ENCODE measurements at regions not wholly inside any gene's neighbourhood (a gene's known extent, or its start where the extent isn't known, plus 50 kb on each side); places are given as distances from the start of the nearest gene placed in this dataset.

GRCh38 chr9:18020121-18020745 lies 441.4 kb downstream of the SH3GL2 start:
- no peak overlapping the region for H3K4me3 ChIP-seq (ENCODE audit: control insufficient read depth, low read depth, low read length)
- DNase-seq (ENCODE audit: low read depth), result no peak
- TF ChIP-seq CTCF (IDR thresholded peaks at IDR 0.05; ENCODE audit: control insufficient read depth, insufficient read depth, low read depth, low read length, missing control alignments), result no peak

- DNase-seq (ENCODE audit: low read depth), result no peak
- H3K4me3 ChIP-seq (ENCODE audit: control insufficient read depth, low read depth, low read length), result no peak overlapping the region
- TF ChIP-seq CTCF (IDR thresholded peaks at IDR 0.05; ENCODE audit: control insufficient read depth, insufficient read depth, low read depth, low read length, missing control alignments), result no peak
Measured at GRCh38 chr9:18022642-18023041, 443.8 kb downstream of the SH3GL2 start.

GRCh38 chr9:18023332-18023731 lies 444.5 kb downstream of the SH3GL2 start:
- TF ChIP-seq CTCF (IDR thresholded peaks at IDR 0.05; ENCODE audit: control insufficient read depth, insufficient read depth, low read depth, low read length, missing control alignments), result no peak
- DNase-seq (ENCODE audit: low read depth), result no peak
- H3K4me3 ChIP-seq (ENCODE audit: control insufficient read depth, low read depth, low read length), result no peak overlapping the region

DNA sequence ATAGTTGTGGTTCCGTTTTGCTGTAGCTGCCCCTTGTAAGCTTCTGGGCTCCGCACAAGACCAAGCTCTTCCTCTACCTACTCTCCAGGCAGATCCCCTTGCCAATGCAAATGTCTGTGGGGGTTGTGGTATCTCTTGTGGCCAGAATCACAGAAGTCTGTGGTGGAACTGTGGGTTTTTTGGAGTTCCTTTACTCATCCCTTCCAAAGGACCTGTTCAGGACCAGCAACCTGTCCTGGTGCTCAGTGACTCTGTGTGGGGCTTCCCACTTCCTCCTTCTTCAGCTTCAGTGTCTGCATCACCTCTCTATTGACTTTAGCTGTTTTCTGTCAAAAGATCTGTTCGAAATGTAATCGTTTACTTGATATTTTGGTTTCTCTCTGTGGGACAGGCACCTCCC lies 441.3 kb upstream of the ADAMTSL1 start:
- TF ChIP-seq CTCF (IDR thresholded peaks at IDR 0.05; ENCODE audit: control insufficient read depth, insufficient read depth, low read depth, low read length, missing control alignments), result no peak
- no peak for DNase-seq (ENCODE audit: low read depth)
- no peak overlapping the region for H3K4me3 ChIP-seq (ENCODE audit: control insufficient read depth, low read depth, low read length)

DNA sequence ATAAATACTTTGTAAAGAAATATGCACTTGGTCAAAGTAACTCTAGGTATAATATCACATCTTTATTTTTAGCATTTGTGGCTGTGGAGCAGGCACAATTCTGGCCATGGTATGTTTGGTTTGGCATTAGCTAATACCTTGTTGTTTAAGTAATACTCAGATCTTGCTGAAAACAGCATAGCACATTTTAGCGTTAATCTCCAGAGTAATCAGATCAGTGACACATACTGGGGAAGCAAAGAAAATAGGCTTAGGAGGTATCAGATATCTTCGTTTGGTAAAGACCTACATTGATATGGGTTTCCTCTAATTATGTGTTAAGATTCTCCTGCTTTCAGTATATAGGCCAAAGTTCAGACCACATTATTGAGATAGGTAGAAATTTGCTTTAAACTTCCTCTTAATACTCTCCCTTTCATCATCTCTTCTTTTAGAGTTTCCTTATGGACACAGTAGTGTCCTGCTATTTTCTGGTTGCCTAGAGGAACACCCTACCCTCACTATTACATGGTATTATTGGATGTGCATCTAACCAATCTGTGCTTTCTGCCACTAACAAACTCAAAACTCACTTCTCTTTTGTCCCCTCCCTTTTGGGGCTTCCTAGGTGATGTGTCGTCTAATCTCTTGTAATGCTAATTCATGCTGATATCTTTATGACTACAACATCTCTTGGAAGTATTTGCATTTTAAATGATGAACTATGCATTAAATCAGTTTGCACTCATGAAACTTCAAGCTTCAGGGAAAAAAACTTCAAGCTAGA lies 437.3 kb upstream of the ADAMTSL1 start:
- DNase-seq (ENCODE audit: low read depth), result no peak
- no peak for TF ChIP-seq CTCF (IDR thresholded peaks at IDR 0.05; ENCODE audit: control insufficient read depth, insufficient read depth, low read depth, low read length, missing control alignments)
- H3K4me3 ChIP-seq (ENCODE audit: control insufficient read depth, low read depth, low read length), result no peak overlapping the region

DNA sequence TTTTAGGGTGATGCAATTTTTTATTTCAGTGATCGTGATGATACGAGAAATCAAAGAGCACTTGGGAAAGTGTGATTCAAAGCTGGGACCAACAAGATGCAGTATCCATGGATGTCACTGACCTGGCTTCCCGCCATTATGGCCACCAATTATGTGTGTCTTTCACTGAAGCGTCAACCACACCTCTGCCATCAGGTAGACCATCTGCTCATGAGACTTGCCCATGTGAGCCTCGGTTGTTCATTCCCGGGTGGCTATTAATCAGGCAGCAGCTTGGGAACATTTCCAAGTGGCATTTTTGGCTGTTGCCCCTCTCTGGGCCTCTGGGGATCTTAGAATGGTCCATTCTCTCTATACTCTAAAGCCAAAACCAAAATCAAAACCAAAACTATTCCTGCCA lies 436.0 kb upstream of the ADAMTSL1 start:
- TF ChIP-seq CTCF (IDR thresholded peaks at IDR 0.05; ENCODE audit: control insufficient read depth, insufficient read depth, low read depth, low read length, missing control alignments), result no peak
- no peak for DNase-seq (ENCODE audit: low read depth)
- no peak overlapping the region for H3K4me3 ChIP-seq (ENCODE audit: control insufficient read depth, low read depth, low read length)

Measured in AG09309 (cell line).